ENCODE measurements at regions not wholly inside any gene's neighbourhood (a gene's known extent, or its start where the extent isn't known, plus 50 kb on each side); places are given as distances from the start of the nearest gene placed in this dataset.

GRCh38 chr6:148263961-148264360 is 78.7 kb upstream of the SASH1 start:
- Histone ChIP-seq H3K27ac (replicated peaks) (no peak overlapping the region), H3K27me3 (ENCODE audit: insufficient read depth, poor library complexity, severe bottlenecking) (no peaks in the 10 kb centered on the region), H3K4me3 (replicated peaks; ENCODE audit: insufficient read depth, low read length) (no peak overlapping the region)
- no peak for TF ChIP-seq CTCF (IDR thresholded peaks at IDR 0.05; ENCODE audit: insufficient read depth, low read length)
- no peak for TF ChIP-seq GABPA (IDR thresholded peaks at IDR 0.05; ENCODE audit: low read depth)
- TF ChIP-seq POLR2AphosphoS5 (IDR thresholded peaks at IDR 0.05; ENCODE audit: low read depth), result no peak
- no peak for TF ChIP-seq SPI1 (IDR thresholded peaks at IDR 0.05; ENCODE audit: borderline replicate concordance, low read depth)
- TF ChIP-seq REST (IDR thresholded peaks at IDR 0.05; ENCODE audit: insufficient replicate concordance, low read depth), result no peak
- no peak for DNase-seq (ENCODE audit: low read depth in 1 of 2, low spot score in 1 of 2)

- no peak overlapping the region for H3K4me3 ChIP-seq (replicated peaks; ENCODE audit: insufficient read depth, low read length)
- H3K27me3 ChIP-seq (ENCODE audit: insufficient read depth, poor library complexity, severe bottlenecking), result no peaks in the 10 kb centered on the region
- no peak for DNase-seq (ENCODE audit: low read depth in 1 of 2, low spot score in 1 of 2)
- no peak overlapping the region for H3K27ac ChIP-seq (replicated peaks)
- no peak for TF ChIP-seq REST (IDR thresholded peaks at IDR 0.05; ENCODE audit: insufficient replicate concordance, low read depth)
- no peak for TF ChIP-seq POLR2AphosphoS5 (IDR thresholded peaks at IDR 0.05; ENCODE audit: low read depth)
- TF ChIP-seq GABPA (IDR thresholded peaks at IDR 0.05; ENCODE audit: low read depth), result no peak
- TF ChIP-seq CTCF (IDR thresholded peaks at IDR 0.05; ENCODE audit: insufficient read depth, low read length), result no peak
- TF ChIP-seq SPI1 (IDR thresholded peaks at IDR 0.05; ENCODE audit: borderline replicate concordance, low read depth), result no peak
Observed at GRCh38 chr6:148265054-148265453, 77.6 kb upstream of the SASH1 start.

GRCh38 chr6:148269386-148269785 is 73.3 kb upstream of the SASH1 start:
- TF ChIP-seq GABPA (IDR thresholded peaks at IDR 0.05; ENCODE audit: low read depth) (no peak), POLR2AphosphoS5 (IDR thresholded peaks at IDR 0.05; ENCODE audit: low read depth) (no peak), SPI1 (IDR thresholded peaks at IDR 0.05; ENCODE audit: borderline replicate concordance, low read depth) (no peak), REST (IDR thresholded peaks at IDR 0.05; ENCODE audit: insufficient replicate concordance, low read depth) (no peak), CTCF (IDR thresholded peaks at IDR 0.05; ENCODE audit: insufficient read depth, low read length) (no peak)
- Histone ChIP-seq H3K27me3 (ENCODE audit: insufficient read depth, poor library complexity, severe bottlenecking) (no peaks in the 10 kb centered on the region), H3K27ac (replicated peaks) (no peak overlapping the region), H3K4me3 (replicated peaks; ENCODE audit: insufficient read depth, low read length) (no peak overlapping the region)
- no peak for DNase-seq (ENCODE audit: low read depth in 1 of 2, low spot score in 1 of 2)

All from HL-60 (cell line).